Dermis blood vessel endothelial cell (primary cell): ENCODE measurements at regions not wholly inside any gene's neighbourhood (a gene's known extent, or its start where the extent isn't known, plus 50 kb on each side); places are given as distances from the start of the nearest gene placed in this dataset.
A peak's percentile ranks its signal among the peaks of the same experiment; 100 is the strongest.

Experiments
- DNase-seq: peaks from one replicate; pipeline ENCODE4 v3.0.0; 2010

GRCh38 chr12:27179400-27180214 is 64.5 kb upstream of the STK38L start:
- peak; percentile 91 for DNase-seq

- no peak for DNase-seq
Measured at GRCh38 chr12:27180906-27181505, 63.1 kb upstream of the STK38L start.

- no peak for DNase-seq
Measured at GRCh38 chr12:27183342-27183741, 60.7 kb upstream of the STK38L start.

GRCh38 chr12:27185234-27186021 is 58.7 kb upstream of the STK38L start:
- DNase-seq: peak; percentile 69

GRCh38 chr12:27186022-27186839 is 57.9 kb upstream of the STK38L start:
- DNase-seq: no peak

- DNase-seq: no peak
Measured at GRCh38 chr12:27187697-27188096, 56.4 kb upstream of the STK38L start.

GRCh38 chr12:27190761-27191160 is 53.3 kb upstream of the STK38L start:
- DNase-seq: no peak

GRCh38 chr12:27191531-27191930 is 52.6 kb upstream of the STK38L start:
- DNase-seq: no peak

- DNase-seq: no peak
Measured at GRCh38 chr12:27192118-27192802, 51.8 kb upstream of the STK38L start.

- no peak for DNase-seq
Measured at GRCh38 chr12:27193106-27193505, 51.0 kb upstream of the STK38L start.

GRCh38 chr12:27193854-27194544 is 50.1 kb upstream of the STK38L start:
- peak; percentile 59 for DNase-seq
